ENCODE measurements at regions not wholly inside any gene's neighbourhood (a gene's known extent, or its start where the extent isn't known, plus 50 kb on each side); places are given as distances from the start of the nearest gene placed in this dataset.

DNA sequence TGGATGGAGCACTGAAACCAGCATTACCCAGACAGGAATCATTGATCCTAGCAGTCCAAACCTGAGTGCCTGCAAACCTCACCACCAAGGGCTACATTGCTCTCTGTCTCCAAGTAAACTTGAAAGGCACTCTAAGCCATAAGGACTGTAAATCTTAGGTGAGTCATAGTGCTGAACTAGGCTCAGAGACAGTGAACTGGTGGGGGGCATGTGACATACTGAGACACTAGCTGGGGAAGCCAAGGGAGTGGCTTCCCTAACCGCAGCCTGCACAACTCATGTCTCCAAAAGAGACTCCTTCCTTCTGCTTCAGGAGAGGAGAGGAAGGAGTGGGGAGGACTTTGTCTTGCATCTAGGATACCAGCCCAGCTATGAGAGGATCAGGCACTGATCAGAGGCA lies 235.5 kb upstream of the ACTRT1 start:
- no peak for TF ChIP-seq CTCF (IDR thresholded peaks at IDR 0.05; ENCODE audit: insufficient read depth, low read length, severe bottlenecking)
- Histone ChIP-seq H3K36me3 (ENCODE audit: control insufficient read depth, insufficient read depth, low read length) (no peaks in the 10 kb centered on the region), H3K4me3 (ENCODE audit: low read depth, low read length) (no peak overlapping the region), H3K27me3 (ENCODE audit: control insufficient read depth, insufficient read depth, low read length) (no peaks in the 10 kb centered on the region)
- no peak for DNase-seq (ENCODE audit: low read depth)
- no peak for FAIRE-seq

GRCh38 chrX:128250621-128251020 lies 198.4 kb upstream of the ACTRT1 start:
- DNase-seq (ENCODE audit: low read depth), result no peak
- no peak for FAIRE-seq
- Histone ChIP-seq H3K36me3 (ENCODE audit: control insufficient read depth, insufficient read depth, low read length) (no peaks in the 10 kb centered on the region), H3K4me3 (ENCODE audit: low read depth, low read length) (no peak overlapping the region), H3K27me3 (ENCODE audit: control insufficient read depth, insufficient read depth, low read length) (no peaks in the 10 kb centered on the region)
- TF ChIP-seq CTCF (IDR thresholded peaks at IDR 0.05; ENCODE audit: insufficient read depth, low read length, severe bottlenecking), result no peak

GRCh38 chrX:128216364-128216763 lies 164.2 kb upstream of the ACTRT1 start:
- TF ChIP-seq CTCF (IDR thresholded peaks at IDR 0.05; ENCODE audit: insufficient read depth, low read length, severe bottlenecking), result no peak
- no peaks in the 10 kb centered on the region for H3K36me3 ChIP-seq (ENCODE audit: control insufficient read depth, insufficient read depth, low read length)
- H3K4me3 ChIP-seq (ENCODE audit: low read depth, low read length), result no peak overlapping the region
- no peak for DNase-seq (ENCODE audit: low read depth)
- H3K27me3 ChIP-seq (ENCODE audit: control insufficient read depth, insufficient read depth, low read length), result no peaks in the 10 kb centered on the region
- no peak for FAIRE-seq

DNA sequence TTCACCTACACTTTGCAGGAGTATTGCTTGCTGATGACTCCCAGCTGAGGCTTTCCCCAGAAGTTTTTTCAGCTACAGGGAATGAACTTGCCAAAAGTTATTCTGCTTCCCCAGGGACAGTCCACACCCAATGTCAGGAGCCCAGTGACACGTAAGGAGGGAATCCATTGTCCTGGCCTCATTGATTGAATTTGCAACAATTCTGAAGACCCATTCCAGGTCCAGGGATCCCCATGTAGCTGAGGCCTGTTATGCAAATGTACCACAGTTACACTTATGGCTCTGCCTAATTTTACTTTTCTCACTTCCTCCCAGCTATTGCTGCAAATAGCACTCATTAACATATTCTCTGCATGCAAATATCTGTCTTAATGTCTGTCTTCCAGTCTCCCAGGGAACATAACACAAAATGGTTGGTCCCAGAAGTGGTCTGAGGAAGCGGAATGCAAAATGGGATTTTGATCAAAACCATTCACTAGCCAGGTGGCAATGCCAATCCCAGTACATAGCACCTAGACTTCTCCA lies 113.7 kb upstream of the ACTRT1 start:
- no peak for FAIRE-seq

DNA sequence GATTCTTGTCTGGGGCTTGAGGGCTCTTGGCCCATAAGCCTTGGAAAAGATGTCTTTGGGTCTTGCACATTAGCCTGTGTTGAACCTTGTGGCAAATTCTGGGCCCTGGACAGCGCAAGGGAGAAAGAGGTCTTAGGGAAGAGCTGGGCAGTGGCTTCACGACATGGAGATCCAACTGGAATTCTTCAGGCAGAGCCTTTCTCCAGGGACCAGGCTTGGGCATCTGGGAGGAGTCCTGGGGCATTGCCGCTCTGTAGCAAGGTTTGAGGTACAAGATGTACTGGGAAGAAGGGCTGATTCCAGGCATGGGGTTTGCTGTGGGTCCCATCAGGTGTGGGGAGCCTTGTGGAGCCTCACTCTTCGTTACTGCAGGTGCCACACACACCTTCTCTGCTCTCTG lies 104.0 kb upstream of the ACTRT1 start:
- FAIRE-seq (no peak), DNase-seq (ENCODE audit: low read depth) (no peak)
- Histone ChIP-seq H3K36me3 (ENCODE audit: control insufficient read depth, insufficient read depth, low read length) (no peaks in the 10 kb centered on the region), H3K27me3 (ENCODE audit: control insufficient read depth, insufficient read depth, low read length) (no peaks in the 10 kb centered on the region), H3K4me3 (ENCODE audit: low read depth, low read length) (no peak overlapping the region)
- no peak for TF ChIP-seq CTCF (IDR thresholded peaks at IDR 0.05; ENCODE audit: insufficient read depth, low read length, severe bottlenecking)

More for the DNA sequence above, 113.7 kb upstream of the ACTRT1 start:
- no peaks in the 10 kb centered on the region for H3K27me3 ChIP-seq (ENCODE audit: control insufficient read depth, insufficient read depth, low read length)
- H3K36me3 ChIP-seq (ENCODE audit: control insufficient read depth, insufficient read depth, low read length), result no peaks in the 10 kb centered on the region
- DNase-seq (ENCODE audit: low read depth), result no peak
- no peak for TF ChIP-seq CTCF (IDR thresholded peaks at IDR 0.05; ENCODE audit: insufficient read depth, low read length, severe bottlenecking)
- no peak overlapping the region for H3K4me3 ChIP-seq (ENCODE audit: low read depth, low read length)

DNA sequence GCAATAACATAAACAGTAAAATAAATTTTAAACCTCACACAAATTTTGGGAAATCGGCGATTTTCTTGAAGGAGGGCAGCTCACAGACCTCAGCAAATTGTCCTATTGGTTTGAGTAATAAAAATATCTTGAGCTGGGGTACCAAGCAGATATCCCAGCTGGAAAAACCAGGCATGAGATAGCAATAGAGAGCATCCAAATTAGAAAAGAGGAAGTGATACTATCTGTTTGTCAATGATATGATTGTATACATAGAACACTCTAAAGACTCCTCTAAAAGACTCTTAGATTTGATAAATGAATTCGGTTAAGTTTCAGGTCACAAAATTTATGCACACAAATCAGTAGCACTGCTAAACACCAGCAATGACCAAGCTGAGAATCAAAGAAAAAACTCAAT lies 90.5 kb upstream of the ACTRT1 start:
- no peaks in the 10 kb centered on the region for H3K27me3 ChIP-seq (ENCODE audit: control insufficient read depth, insufficient read depth, low read length)
- FAIRE-seq (no peak), DNase-seq (ENCODE audit: low read depth) (no peak)
- TF ChIP-seq CTCF (IDR thresholded peaks at IDR 0.05; ENCODE audit: insufficient read depth, low read length, severe bottlenecking), result no peak
- no peak overlapping the region for H3K4me3 ChIP-seq (ENCODE audit: low read depth, low read length)
- H3K36me3 ChIP-seq (ENCODE audit: control insufficient read depth, insufficient read depth, low read length), result no peaks in the 10 kb centered on the region

Data from bronchial epithelial cell (primary cell).